Fibroblast of skin of right biceps (primary cell): ENCODE measurements at regions not wholly inside any gene's neighbourhood (a gene's known extent, or its start where the extent isn't known, plus 50 kb on each side); places are given as distances from the start of the nearest gene placed in this dataset.
"Not testable (repeated sequence)": the region's sequence is repeated elsewhere in the genome, so short reads cannot be mapped to it uniquely, and the experiment has no call there.

Source experiments
- DNase-seq: peaks from one replicate; pipeline ENCODE4 v3.0.0-alpha.2; 2013

DNA sequence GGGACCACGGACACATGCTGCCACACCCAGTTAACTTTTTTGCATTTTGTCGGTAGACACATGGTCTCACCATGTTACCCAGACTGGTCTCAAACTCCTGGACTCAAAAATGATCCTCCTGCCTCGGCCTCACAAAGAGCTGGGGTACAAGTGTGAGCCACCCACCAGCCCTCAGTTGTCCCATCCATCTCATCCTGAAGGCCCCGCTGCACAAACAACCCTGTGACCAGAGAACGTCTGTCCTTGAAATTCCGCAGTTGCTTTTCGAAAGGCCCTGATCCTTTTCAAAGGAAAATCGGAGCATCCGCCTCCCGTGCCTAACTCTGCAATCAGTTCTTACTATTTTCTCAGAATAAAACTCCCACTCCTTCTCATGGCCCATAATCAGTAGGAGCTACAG is 138.3 kb upstream of the USP29 start:
- not testable (repeated sequence) for DNase-seq

DNA sequence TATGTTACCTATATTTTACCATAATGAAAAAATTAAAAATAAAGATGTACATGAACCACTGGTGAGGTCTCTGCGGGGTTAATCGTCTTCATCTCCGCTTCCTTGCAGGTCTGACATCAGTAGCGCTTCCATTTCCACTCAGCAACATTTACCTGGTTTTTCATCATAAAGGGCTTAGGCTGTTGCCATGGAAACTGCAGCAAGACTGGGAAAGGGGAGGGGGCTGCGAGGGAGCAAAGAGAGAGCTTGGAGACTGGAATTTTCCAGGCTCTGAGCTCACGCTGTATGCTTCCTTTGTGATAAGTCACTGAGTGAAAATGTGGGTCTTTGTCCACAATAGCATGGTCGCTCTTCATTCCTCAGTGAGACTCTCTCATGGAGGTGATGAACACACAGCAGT is 136.6 kb upstream of the USP29 start:
- DNase-seq, result no peak

DNA sequence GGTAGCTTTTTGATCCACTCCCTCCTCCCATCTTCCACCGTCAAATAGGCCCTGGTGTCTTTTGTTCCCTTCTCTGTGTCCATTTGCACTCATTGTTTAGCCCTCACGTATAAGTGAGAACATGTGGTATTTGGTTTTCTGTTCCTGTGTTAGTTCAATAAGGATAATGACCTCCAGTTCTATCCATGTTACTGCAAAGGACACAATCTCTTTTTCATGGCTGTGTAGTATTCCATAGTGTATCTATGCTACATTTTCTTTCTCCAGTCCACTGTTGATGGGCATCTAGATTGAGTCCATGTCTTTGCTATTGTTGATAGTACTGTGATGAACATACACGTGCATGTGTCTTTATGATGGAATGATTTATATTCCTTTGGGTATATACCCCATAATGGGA is 136.0 kb upstream of the USP29 start:
- DNase-seq, result no peak

DNA sequence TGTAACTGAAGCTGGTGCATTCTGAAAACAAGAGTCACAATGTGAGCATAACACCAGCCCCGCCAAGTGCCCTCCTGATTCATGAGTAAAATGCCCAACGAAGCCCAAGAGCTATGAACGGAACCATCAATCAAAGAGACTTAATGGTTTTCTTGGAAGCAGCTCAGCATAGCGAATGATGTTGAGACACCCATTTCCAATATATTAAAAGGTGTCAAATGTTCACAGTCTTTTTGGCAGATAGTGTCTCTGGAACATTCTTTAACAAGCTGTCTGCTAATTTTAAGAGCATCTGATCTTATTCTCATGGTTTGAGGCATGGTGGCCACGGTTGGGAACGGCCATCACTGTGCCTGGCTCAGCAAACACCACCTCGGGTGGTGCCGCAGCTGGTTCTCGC is 133.4 kb upstream of the USP29 start:
- DNase-seq, result no peak

DNA sequence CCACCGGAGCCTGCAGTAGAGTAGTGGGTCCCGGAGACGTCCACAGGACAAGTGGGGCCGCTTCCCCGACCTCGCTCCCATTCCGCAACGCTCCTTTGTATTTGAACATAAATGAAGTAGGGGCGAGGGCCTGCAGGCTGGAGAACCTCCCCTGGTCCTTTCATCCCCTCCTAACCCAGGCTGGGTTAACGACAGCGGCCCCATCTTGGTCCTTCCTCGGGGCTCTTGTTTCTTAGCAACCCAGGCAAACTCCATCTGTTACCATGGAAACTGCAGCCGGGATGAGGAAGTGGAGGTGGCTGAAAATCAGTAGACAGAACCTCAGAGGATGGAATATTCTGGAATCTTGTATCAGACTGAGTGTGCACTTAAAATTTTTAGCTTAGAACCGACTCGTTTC is 132.6 kb upstream of the USP29 start:
- DNase-seq, result no peak

DNA sequence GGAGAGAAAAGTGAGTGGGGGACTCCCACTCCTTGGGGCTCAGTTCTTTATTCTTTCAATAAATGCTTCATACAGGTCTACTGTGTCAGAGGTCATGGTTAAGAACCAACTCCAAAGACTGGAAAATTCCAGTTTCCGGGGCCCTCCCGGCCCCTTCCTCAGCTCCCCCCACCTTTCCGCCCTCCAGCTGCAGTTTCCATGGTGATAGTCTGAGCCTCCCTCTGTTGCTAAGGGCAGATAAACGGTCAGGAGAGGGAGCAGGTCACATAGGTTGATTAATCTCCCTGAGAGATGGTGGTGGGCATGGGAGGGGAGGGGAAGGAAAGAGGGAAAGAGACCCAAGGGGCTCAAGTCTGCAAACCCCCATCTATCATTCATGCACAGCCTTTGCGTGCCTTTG is 131.5 kb upstream of the USP29 start:
- DNase-seq, result no peak

DNA sequence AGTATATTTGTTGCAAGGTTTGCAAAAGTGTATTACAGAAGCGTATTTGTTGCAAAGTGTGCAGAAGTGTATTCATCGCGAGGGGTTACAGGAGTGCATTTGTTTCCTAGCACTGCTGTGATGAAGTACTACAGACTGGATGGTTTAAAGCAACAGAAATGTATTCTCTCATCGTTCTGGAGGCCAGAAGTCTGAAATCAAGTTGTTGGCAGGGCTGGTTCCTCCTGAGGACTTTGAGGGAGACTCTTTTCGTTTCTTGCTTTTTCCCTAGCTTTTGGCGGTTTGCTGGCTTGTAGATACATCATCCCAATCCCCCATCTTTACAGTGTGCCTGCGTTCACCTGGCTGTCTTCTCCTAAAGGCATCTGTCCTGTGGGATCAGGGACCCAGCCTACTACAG is 127.9 kb upstream of the USP29 start:
- DNase-seq, result no peak

DNA sequence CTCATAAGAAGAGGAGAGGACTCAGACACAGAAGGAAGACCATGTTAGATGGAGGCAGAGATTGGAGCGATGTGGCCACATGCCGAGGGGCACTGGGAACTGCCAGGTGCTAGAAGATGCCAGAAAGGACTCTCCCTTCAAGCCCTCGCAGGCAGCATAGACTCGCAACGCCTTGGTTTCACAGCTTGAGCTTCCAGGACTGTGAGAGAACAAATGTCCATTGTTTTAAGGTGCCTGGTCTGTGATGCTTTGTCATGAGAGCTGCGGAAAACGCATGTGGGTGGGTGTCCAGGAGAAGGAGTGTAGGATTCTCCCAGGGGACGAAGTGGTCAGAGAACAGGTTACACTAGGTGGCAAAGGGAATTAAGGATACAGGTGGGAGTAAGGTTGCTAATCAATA is 125.9 kb upstream of the USP29 start:
- no peak for DNase-seq

DNA sequence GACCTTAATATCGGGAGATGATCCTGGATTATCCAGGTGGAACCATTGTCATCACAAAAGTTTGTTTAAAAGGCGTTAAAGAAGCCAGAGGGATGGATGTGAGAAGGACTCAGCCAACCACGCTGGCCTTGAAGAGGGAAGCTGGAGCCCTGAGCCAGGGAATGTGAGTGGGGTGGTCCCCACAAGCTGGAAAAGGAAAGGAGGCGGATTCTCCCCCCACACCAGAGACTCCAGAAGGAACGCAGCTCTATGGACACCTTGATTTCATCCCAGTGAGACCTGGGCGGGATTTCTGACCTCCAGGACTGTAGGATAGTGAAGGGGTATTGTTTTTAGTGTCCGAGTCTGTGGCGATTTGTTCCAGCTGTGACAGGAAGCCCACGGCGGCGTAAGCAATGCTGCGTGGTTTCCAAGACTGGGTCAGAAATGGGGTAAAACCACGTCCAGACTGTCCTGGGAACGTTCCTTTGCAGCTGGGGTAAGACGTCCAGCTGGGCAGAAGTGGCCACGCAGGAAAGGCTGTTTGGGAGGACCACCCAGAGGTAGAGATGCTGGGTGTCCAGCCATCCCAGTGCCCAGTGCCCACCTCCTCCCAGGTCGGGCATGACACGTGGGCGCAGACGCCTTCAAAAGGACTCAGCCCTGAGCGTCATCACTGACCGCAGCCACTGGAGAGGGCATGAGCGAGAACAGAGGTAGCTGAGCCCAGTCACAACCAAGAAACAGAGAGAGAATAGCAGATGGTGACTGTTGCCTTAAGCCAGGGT is 125.4 kb upstream of the USP29 start:
- no peak for DNase-seq

DNA sequence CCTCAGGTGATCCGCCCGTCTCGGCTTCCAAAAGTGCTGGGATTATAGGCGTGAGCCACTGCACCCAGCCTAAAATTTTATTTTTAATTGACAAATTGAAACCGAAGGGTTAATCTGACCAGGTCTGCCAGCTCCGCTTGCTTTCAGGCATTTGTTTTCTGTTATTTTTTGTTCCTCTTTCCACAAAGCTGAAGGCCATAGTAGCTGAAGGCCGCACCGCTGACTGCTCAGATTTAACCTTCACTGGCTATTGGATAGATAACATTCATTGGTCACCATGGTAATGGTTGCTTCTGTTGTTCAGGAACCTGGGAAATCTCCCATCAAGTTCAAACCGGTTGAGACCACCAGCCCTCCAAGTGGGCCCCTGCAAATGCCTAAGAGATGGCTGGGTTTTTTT is 124.5 kb upstream of the USP29 start:
- DNase-seq, result no peak

DNA sequence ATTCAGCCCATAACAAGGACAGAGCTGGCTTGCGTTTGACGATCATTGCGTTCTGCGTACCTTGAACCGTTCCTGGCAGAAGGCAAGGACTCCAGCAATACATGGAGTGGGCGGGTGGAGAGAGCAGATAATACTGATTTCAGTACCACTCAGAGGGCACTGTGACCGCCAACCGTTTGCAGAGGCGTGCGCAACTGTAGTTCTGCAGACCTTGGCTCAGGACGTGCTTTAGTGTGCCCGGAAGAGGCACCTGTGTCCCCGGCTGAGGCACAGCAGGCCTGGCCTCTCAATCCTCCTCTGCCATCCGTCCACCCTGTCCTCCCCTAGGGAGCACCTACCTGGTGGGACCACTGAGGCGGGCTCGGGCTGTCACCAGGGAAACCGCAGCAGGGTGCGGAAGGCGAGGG is 117.6 kb upstream of the USP29 start:
- no peak for DNase-seq

DNA sequence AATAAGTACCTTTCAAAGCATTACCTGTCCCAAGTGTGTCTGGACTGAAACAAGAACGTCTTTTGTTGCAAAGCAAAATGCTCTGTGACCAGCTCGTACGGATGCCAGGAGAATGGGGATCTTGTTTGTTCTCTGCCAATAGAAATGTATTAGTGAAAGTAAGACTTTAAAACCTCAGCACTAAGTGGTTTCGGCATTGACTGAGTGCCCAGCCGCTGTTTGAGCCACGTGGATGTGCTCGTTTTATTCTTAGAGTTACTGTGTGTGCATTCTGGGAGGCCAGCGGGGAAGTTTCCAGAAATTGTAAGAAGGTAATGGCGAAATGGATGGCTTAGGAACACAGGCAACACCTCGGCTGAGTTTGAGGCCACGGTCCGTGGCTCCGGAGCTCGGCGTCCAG is 117.1 kb upstream of the USP29 start:
- DNase-seq, result no peak

DNA sequence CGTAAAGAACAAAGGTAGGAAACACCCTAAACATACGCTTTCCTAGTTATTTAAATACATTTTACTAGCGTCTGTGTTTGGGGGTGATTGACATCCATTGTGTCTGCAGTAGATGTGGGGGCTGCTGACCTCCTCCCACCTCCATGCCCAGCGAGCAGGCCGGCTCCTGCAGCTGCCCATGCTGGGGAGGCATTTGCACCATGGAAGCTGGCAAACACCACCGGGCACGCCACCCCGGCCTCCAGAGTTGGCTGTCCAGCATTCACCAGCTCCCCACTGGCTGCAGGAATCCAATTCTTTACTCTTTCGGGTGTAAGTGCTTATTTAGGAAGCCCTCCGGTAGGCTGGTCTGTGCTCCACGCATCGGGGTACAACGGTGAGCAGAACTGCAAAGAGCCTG is 115.4 kb upstream of the USP29 start:
- no peak for DNase-seq

DNA sequence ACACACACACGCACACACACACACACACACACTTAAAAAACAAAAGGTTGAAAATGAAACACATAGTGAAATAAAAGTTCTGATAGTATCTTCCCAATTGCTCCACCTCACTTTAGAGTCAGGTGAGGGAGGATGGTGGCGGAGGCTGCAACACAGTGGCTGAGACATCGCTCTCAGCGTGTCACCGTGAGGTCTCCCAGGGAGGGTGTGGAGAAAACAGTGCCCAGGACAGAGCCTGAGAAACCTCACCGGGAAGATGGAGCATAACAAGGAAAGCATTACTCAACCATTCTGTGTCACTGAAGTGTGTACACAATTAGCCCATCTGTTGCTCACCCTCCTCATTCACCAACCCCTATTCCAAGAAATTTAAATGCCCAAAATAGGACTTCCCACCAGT is 111.4 kb upstream of the USP29 start:
- DNase-seq, result no peak

DNA sequence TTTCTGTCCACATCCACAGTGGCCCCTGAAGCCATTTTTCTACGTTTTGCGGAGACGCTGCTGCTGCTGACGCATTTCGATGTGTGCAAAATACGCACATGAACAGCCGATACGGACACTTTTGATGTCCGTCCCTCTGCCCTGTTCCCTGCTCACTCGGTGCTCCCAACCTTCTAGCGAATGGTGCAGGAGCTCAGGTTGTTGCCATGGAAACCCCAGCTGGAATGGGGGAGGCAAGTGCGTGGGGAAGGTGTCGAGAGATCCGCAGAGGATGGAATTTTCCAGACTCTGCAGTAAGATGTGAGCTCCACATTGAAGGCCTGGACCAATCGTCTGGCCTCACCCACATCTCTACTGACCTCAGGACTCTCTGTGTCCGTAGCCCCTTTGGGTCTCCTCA is 109.2 kb upstream of the USP29 start:
- DNase-seq, result no peak

DNA sequence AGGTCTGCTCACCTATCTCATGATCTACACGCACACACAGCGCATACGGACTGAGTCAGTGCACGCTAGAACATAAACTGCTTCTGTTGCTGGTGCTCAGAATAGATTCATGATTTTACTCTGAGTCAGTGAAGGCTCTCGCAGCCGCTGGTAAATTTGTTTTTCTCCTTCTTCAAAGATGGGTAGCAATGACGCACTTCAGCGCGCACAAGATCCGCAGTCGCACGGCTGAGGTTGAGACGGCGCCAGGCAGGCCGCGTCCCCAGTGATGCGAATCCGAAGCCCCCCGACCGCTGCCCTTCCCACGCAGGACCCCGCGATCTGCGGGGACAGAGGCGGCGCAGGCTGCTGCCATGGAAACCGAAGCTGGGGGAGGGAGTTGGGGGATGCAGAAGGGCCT is 103.7 kb upstream of the USP29 start:
- DNase-seq, result no peak

DNA sequence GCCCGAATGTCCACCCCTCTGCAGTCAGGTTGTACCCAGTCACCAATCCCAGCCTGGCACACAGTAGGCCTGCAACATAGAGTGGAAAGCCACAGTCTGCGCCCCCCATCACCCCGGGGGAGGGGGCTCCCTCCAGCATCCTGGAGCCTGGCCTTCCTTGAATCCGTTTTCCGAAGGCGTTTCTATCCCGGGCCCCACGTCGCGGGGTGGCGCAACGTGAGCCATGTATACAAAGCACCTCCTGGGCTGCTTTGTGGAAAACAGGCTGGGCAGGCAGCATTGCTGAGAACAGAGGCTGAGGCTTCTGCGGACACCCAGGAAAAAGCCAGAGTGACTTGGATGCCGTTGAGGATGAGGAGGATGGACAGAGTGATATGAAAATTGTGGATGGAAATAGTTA is 103.3 kb upstream of the USP29 start:
- no peak for DNase-seq

DNA sequence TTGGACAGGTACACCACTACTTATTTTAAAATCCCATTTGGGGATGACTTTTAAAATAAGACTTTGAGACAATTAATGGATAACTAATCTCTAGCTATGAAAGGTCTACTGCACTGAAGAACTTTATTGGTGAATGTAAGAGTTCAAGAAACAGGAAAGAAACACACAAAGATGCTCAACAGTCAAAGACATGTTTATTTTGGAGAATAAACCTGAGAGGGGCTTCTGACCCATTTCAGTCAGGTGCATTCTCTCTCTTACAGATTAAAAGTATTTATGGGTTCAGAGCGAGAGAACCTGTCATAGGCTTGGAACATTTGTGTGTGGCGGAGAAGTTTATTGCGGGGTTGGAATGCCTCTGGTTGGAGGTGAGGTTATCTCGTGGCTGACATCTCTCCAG is 94.3 kb upstream of the USP29 start:
- DNase-seq, result no peak

DNA sequence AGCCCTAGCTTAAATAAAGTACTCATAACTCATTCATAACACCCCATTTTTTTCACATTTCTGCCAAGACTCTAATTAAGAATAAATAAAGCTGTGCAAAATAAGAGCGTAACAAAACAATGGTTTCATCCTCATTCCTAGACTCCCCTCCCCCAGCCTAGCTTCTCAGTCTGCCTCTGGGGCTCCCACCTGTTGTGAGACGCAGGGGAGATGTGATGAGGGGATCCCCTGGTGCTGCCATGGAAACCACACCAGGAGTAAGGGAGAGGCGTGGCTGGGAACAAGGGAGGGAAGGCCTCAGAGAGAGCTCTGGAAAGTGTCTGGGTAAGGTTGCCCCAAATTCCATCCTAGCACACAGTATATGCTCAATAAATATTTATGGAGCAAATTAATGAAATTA is 93.3 kb upstream of the USP29 start:
- no peak for DNase-seq

DNA sequence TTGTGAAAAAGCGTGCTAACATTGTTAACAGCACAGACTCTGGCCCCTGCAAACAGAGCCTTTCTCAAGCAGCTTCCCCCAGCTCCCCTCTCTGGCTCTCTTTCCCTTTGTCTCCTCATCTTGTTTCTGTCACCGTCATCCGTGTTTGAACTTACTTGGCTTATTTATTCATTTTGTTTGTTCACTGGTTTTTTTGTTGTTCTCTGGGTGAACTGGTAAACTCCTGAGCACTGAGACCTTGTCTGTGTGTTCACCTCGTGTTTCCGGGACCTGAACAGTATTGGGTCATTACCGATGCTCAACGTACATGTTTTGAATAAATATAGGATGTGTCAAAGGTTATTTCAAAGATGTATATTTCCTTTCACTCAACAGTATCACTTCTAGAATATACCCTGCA is 92.4 kb upstream of the USP29 start:
- DNase-seq, result no peak

DNA sequence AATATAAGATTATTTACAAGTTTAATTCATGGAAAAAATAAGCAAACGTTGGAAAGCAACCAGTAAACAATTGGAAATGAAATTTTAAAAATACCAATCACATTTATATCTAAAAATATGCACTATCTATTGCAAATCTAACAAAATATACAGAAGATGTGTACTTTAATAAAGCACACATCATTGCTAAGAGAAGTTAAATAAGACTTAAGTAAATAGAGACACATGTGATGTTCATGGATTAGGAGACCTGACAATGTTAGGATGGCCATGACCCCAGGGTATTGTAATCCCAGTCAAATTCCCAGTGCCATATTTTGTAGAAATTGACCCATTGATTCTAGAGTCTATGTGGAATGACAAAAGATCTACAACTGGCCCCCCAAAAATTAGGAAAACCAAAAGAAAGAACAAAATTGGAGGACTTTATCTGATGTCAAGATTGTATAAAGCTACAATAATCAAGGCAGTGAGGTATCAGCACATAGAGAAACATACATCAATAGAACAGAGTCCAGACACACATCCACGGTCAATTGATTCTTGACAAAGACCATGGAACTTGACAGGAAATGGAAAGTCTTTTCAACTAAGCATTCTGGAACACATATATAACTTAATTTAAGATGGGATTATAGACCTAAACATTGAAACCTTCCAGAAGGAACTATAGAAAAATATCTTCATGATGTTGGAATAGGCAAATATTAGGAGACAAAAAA is 90.8 kb upstream of the USP29 start:
- no peak for DNase-seq

DNA sequence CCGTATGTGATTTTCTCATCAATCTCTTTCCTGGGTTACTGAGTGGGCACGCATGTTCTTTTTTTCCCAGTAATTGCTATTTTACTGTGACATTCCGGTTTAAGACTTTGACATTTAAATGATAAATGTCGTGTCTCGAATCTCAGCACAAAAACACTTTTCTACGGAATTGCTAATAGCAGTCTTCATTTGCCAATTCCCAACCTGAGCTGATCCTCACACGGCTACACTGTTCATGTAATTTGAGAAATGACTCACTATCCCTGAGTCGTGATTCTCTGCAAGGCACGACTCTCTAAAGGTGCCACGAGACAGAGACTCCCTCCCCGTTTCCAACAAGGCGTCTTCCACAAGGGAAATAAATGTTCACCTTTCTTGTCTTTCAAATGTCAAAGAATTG is 88.7 kb upstream of the USP29 start:
- no peak for DNase-seq

DNA sequence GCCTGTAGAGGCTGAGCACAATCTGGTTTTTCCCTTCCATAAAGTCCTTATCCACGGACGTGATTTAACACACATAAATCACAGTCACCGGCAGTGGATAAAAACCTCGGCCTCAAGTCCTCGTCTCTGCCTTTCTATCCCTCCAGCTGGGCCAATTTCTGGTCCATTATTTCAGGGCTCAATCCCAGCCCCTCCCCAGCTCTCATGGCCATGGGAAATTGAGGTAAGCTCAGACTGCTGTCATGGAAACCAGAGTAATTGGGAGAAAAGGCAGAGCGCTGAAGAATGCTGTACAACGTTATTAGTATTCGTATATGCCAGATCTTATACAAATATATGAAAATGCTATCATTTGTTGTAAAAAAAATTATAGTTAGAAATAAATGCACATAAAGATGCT is 86.2 kb upstream of the USP29 start:
- no peak for DNase-seq

DNA sequence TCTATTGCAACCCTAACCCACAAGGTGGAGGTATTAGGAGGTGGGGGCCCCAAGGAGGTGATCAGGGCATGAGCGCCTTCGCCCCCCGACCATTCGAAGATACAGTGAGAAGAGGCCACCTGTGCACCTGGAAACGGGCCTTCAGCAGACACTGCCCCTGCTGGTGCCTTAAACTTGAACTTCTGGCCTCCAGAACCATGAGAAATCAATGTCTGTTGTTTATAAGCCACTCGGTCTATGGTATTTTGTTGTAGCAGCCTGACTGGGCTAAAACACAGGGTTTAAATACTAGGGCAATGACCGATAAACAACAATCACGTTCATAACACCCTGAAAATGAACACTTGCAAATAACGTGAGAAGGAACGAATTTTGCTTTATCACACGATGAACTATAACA is 85.2 kb upstream of the USP29 start:
- no peak for DNase-seq

DNA sequence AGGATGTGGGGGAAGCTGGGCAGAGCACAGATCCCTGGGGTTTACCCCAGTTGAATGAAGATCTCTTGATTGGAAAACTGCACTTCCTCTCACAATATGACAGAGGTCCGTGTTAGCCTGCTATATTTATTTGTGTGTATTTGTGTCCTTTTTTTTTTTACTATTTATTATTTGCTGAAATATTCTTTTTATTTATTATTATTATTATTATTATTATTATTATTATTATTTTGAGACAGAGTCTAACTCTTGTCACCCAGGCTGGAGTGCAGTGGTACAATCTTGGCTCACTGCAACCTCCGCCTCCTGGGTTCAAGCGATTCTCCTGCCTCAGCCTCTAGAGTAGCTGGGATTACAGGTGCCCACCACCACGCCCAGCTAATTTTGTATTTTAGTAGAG is 84.0 kb upstream of the USP29 start:
- not testable (repeated sequence) for DNase-seq
